ENCODE measurements at regions not wholly inside any gene's neighbourhood (a gene's known extent, or its start where the extent isn't known, plus 50 kb on each side); places are given as distances from the start of the nearest gene placed in this dataset.

DNA sequence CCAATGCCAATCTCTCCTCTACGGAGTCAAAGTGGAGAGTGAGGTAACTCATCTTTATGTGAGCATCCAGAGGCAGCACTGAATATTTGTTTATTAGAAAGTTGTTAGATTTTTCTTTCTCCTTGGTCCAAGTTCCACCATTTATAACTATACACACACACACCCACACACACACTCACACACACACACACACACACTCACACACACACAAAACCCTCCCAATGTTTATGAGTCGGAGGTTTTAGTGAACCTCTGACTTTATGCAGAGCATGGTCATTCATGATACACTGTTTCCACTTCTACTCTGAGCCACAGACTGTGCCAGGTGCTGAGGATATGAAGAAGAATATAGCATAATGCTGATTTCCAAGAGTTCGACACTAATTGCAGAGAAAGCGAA lies 132.9 kb upstream of the CCDC68 start:
- TF ChIP-seq, protein P1, sequence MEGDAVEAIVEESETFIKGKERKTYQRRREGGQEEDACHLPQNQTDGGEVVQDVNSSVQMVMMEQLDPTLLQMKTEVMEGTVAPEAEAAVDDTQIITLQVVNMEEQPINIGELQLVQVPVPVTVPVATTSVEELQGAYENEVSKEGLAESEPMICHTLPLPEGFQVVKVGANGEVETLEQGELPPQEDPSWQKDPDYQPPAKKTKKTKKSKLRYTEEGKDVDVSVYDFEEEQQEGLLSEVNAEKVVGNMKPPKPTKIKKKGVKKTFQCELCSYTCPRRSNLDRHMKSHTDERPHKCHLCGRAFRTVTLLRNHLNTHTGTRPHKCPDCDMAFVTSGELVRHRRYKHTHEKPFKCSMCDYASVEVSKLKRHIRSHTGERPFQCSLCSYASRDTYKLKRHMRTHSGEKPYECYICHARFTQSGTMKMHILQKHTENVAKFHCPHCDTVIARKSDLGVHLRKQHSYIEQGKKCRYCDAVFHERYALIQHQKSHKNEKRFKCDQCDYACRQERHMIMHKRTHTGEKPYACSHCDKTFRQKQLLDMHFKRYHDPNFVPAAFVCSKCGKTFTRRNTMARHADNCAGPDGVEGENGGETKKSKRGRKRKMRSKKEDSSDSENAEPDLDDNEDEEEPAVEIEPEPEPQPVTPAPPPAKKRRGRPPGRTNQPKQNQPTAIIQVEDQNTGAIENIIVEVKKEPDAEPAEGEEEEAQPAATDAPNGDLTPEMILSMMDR (IDR thresholded peaks at IDR 0.05): no peak
- TF ChIP-seq POLR2A (IDR thresholded peaks at IDR 0.05): no peak

All from prostate gland (tissue), 2 donors.